GM19468 (cell line): ENCODE measurements at regions not wholly inside any gene's neighbourhood (a gene's known extent, or its start where the extent isn't known, plus 50 kb on each side); places are given as distances from the start of the nearest gene placed in this dataset.
"Not testable (repeated sequence)": the region's sequence is repeated elsewhere in the genome, so short reads cannot be mapped to it uniquely, and the experiment has no call there.

ENCODE experiments used
- ATAC-seq: cut with Tn5 transposase; IDR thresholded peaks from one replicate; pipeline ENCODE4 v1.9.1; 2021; ENCODE audit warnings: mild to moderate bottlenecking, moderate library complexity, moderate number of reproducible peaks; ENCODE audit not compliant: unreplicated experiment; ENCODE audit errors: extremely low read depth

- ATAC-seq = no peak
These were observed 86.8 kb downstream of the NDUFA12 start for GRCh38 chr12:94916663-94917062.

GRCh38 chr12:94909663-94910062 is 93.8 kb downstream of the NDUFA12 start:
- ATAC-seq = no peak

GRCh38 chr12:94905749-94906148 is 97.7 kb downstream of the NDUFA12 start:
- ATAC-seq = not testable (repeated sequence)

- ATAC-seq = no peak
These were observed 103.0 kb downstream of the NDUFA12 start for GRCh38 chr12:94900496-94900895.

GRCh38 chr12:94898388-94898787 is 105.1 kb downstream of the NDUFA12 start:
- ATAC-seq = no peak

- ATAC-seq = no peak
These were observed 110.8 kb downstream of the NDUFA12 start for GRCh38 chr12:94892544-94893267.

GRCh38 chr12:94889445-94890210 is 113.9 kb downstream of the NDUFA12 start:
- ATAC-seq = no peak

GRCh38 chr12:94879542-94879941 is 124.0 kb downstream of the NDUFA12 start:
- no peak for ATAC-seq

GRCh38 chr12:94875525-94875924 is 128.0 kb downstream of the NDUFA12 start:
- no peak for ATAC-seq

GRCh38 chr12:94874518-94875302 is 128.8 kb downstream of the NDUFA12 start:
- ATAC-seq = no peak

GRCh38 chr12:94873734-94874517 is 129.6 kb downstream of the NDUFA12 start:
- ATAC-seq = no peak

- ATAC-seq = peak; percentile 25
These were observed 130.3 kb downstream of the NDUFA12 start for GRCh38 chr12:94872971-94873733.

GRCh38 chr12:94872671-94872970 is 130.9 kb downstream of the NDUFA12 start:
- no peak for ATAC-seq

GRCh38 chr12:94872007-94872653 is 131.4 kb downstream of the NDUFA12 start:
- no peak for ATAC-seq

GRCh38 chr12:94870511-94870910 is 133.0 kb downstream of the NDUFA12 start:
- no peak for ATAC-seq

- ATAC-seq = no peak
These were observed 135.3 kb downstream of the NDUFA12 start for GRCh38 chr12:94868161-94868560.

- no peak for ATAC-seq
These were observed 136.2 kb downstream of the NDUFA12 start for GRCh38 chr12:94867066-94867855.

GRCh38 chr12:94864987-94865386 is 138.5 kb downstream of the NDUFA12 start:
- no peak for ATAC-seq
